ENCODE measurements at regions not wholly inside any gene's neighbourhood (a gene's known extent, or its start where the extent isn't known, plus 50 kb on each side); places are given as distances from the start of the nearest gene placed in this dataset.

GRCh38 chr6:17200395-17200794 is 80.8 kb upstream of the RBM24 start:
- TF ChIP-seq CTCF (IDR thresholded peaks at IDR 0.05; ENCODE audit: low read depth, low read length) (no peak), POLR2A (IDR thresholded peaks at IDR 0.05; ENCODE audit: extremely low read depth, insufficient read length) (no peak), MYC (IDR thresholded peaks at IDR 0.05; ENCODE audit: low read depth, low read length) (no peak)

Measured in NB4 (cell line).